ENCODE measurements at regions not wholly inside any gene's neighbourhood (a gene's known extent, or its start where the extent isn't known, plus 50 kb on each side); places are given as distances from the start of the nearest gene placed in this dataset.

- POLR2A ChIA-PET: no interaction called here
- CTCF ChIA-PET: no interaction called here
- Mint-ChIP-seq H3K9me3 (ENCODE audit: unreplicated experiment) (no peaks in the 10 kb centered on the region), H3K27me3 (ENCODE audit: insufficient read depth, unreplicated experiment) (no peaks in the 10 kb centered on the region), H3K27ac (ENCODE audit: low read depth, unreplicated experiment) (no peak overlapping the region), H3K4me1 (ENCODE audit: insufficient read depth, unreplicated experiment) (no peaks in the 10 kb centered on the region), H3K36me3 (ENCODE audit: insufficient read depth, unreplicated experiment) (no peaks in the 10 kb centered on the region), H3K4me3 (ENCODE audit: unreplicated experiment) (no peak overlapping the region)
- no peak for TF ChIP-seq CTCF (IDR thresholded peaks at IDR 0.05; ENCODE audit: unreplicated experiment)
- BruUV-seq (replicated peaks): no TSS peak
- DNase-seq (ENCODE audit: unreplicated experiment): no peak
- intact Hi-C loops (cut with micrococcal nuclease): no loop called here
These were observed 53.4 kb downstream of the RPLP1 start for GRCh38 chr15:69505956-69506556.

- no TSS peak for BruUV-seq (replicated peaks)
- Mint-ChIP-seq H3K27ac (ENCODE audit: low read depth, unreplicated experiment) (no peak overlapping the region), H3K4me3 (ENCODE audit: unreplicated experiment) (no peak overlapping the region), H3K36me3 (ENCODE audit: insufficient read depth, unreplicated experiment) (no peaks in the 10 kb centered on the region), H3K27me3 (ENCODE audit: insufficient read depth, unreplicated experiment) (peaks cover 14% of the 10 kb centered on the region), H3K9me3 (ENCODE audit: unreplicated experiment) (no peaks in the 10 kb centered on the region), H3K4me1 (ENCODE audit: insufficient read depth, unreplicated experiment) (no peaks in the 10 kb centered on the region)
- no peak for TF ChIP-seq CTCF (IDR thresholded peaks at IDR 0.05; ENCODE audit: unreplicated experiment)
- DNase-seq (ENCODE audit: unreplicated experiment): no peak
- intact Hi-C loops (cut with micrococcal nuclease): no loop called here
- POLR2A ChIA-PET: interaction anchor here (1.5 kb wide), 1 partner anchor 49 kb away, joined by 6 read pairs; no protein-coding TSS in a partner anchor
- CTCF ChIA-PET: interaction anchor here (1.3 kb wide), 1 partner anchor 979 kb away, joined by 3 read pairs; no protein-coding TSS in a partner anchor
These were observed 56.0 kb downstream of the RPLP1 start for GRCh38 chr15:69508659-69509058.

GRCh38 chr15:69509131-69509530 lies 56.5 kb downstream of the RPLP1 start:
- ChIA-PET POLR2A (no interaction called here), CTCF (interaction anchor here (1.3 kb wide), 1 partner anchor 978 kb away, joined by 3 read pairs; no protein-coding TSS in a partner anchor)
- no TSS peak for BruUV-seq (replicated peaks)
- no peak overlapping the region for H3K4me3 Mint-ChIP-seq (ENCODE audit: unreplicated experiment)
- intact Hi-C loops (cut with micrococcal nuclease): no loop called here
- H3K27me3 Mint-ChIP-seq (ENCODE audit: insufficient read depth, unreplicated experiment): peaks cover 19% of the 10 kb centered on the region
- no peak for DNase-seq (ENCODE audit: unreplicated experiment)
- no peaks in the 10 kb centered on the region for H3K36me3 Mint-ChIP-seq (ENCODE audit: insufficient read depth, unreplicated experiment)
- H3K27ac Mint-ChIP-seq (ENCODE audit: low read depth, unreplicated experiment): no peak overlapping the region
- no peak for TF ChIP-seq CTCF (IDR thresholded peaks at IDR 0.05; ENCODE audit: unreplicated experiment)
- H3K4me1 Mint-ChIP-seq (ENCODE audit: insufficient read depth, unreplicated experiment): no peaks in the 10 kb centered on the region
- no peaks in the 10 kb centered on the region for H3K9me3 Mint-ChIP-seq (ENCODE audit: unreplicated experiment)

GRCh38 chr15:69510556-69510955 lies 57.9 kb downstream of the RPLP1 start:
- no peak overlapping the region for H3K27ac Mint-ChIP-seq (ENCODE audit: low read depth, unreplicated experiment)
- H3K4me3 Mint-ChIP-seq (ENCODE audit: unreplicated experiment): no peak overlapping the region
- ChIA-PET CTCF (interaction anchor here (0.7 to 1.2 kb wide), 3 partner anchors 10 to 1157 kb away, joined by 3 read pairs; no protein-coding TSS in a partner anchor), POLR2A (interaction anchor here (1.3 kb wide), 1 partner anchor 10 kb away, joined by 3 read pairs; no protein-coding TSS in a partner anchor)
- H3K36me3 Mint-ChIP-seq (ENCODE audit: insufficient read depth, unreplicated experiment): no peaks in the 10 kb centered on the region
- TF ChIP-seq CTCF (IDR thresholded peaks at IDR 0.05; ENCODE audit: unreplicated experiment): no peak
- no peak for DNase-seq (ENCODE audit: unreplicated experiment)
- no peaks in the 10 kb centered on the region for H3K4me1 Mint-ChIP-seq (ENCODE audit: insufficient read depth, unreplicated experiment)
- no TSS peak for BruUV-seq (replicated peaks)
- no peaks in the 10 kb centered on the region for H3K9me3 Mint-ChIP-seq (ENCODE audit: unreplicated experiment)
- peaks cover 19% of the 10 kb centered on the region for H3K27me3 Mint-ChIP-seq (ENCODE audit: insufficient read depth, unreplicated experiment)
- intact Hi-C loops (cut with micrococcal nuclease): no loop called here
